ENCODE measurements at regions not wholly inside any gene's neighbourhood (a gene's known extent, or its start where the extent isn't known, plus 50 kb on each side); places are given as distances from the start of the nearest gene placed in this dataset.

DNA sequence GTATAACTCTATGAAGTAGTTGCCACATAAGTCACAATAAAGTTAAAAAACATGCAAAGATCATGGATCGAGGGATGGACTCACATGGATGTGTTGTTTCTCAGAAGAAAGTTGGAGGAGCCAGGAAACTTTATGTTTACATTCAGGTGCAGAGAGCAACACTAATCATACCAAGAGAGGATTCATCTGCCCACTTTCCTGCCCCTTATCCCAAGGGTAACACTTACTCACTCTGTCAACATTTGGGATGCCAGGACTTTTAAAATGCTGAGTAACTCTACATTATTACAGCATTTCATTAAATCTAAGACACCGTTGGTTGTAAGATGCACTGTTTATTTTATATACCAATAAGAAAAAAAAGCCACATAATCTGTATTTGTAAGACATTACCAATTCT, 170.4 kb downstream of the KCNE4 start:
- no peak for DNase-seq (ENCODE audit: extremely low read depth, low read depth, low spot score)

DNA sequence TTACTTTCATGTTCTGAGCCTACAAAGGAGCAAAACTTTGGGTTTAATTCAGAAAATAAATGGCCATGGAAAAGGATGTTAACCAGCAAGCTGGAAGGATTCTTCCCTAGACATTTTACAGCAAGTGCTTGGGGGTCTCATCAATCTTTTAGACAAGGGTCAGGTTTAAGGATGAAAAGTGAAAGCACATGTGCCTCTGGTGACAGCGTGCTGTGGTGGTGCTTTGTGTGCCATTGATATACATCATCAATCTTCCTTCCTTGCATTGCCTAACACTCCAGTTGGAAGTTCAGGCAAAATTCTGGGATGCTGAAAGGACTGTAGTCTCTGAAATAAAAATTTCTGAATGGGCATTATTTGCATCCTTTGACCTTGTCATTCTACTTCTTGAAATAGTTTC, 171.2 kb downstream of the KCNE4 start:
- no peak for DNase-seq (ENCODE audit: extremely low read depth, low read depth, low spot score)

DNA sequence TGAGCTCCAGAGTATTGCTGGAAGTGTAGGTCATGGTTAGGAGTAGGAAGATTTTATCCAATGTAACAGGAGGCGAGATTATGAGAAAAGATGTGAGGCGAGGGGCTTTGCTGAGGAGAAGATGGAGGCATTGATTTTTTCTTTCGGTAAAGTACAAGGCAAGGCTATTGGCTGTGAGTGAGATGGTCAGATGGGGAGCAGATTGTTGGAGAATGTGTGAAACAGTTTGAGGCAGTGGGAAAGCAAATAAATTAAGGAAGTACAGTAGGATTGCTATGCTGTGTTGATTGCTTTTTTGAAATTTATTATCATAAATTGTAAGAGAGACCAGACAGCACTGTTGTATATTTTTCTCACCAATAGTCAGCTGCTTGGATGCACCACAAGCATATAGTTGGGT, 173.3 kb downstream of the KCNE4 start:
- DNase-seq (ENCODE audit: extremely low read depth, low read depth, low spot score) = no peak

DNA sequence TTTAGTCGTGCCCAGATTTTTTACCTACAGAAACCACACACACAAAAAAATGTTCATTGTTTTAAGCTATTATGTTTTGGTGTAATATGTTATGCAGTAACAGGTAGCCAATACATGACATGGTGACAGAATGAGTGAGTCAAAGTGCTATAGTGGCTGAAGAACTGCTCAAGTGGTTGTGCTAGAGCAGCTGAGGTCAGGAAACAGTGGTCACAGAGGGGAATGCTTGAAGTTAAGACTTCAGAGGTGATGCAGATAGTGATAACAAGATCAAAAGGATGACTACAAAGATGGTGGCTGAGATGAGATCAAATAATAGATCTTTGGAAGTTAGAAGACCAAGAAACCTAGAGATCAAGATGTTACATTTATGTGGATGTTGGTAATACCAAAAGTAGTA, 174.3 kb downstream of the KCNE4 start:
- DNase-seq (ENCODE audit: extremely low read depth, low read depth, low spot score) = no peak

DNA sequence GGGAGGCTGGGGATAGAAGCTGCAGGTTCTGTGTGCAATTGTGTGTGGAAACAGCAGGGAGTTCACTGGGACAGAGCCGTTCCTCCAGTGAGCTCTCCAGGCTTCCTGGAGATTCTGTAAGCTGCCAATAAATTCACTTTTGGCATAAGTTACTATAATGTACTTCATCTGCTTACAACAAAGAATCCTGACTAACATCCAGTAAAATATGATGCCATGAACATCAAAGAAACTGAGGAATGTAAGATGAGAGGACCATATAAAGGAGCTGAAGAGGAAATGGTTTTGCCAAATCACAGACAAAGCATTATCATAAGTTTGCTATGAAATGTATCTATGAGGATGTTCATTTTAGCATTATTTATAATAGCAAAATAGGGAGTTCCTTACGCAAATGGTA, 175.3 kb downstream of the KCNE4 start:
- no peak for DNase-seq (ENCODE audit: extremely low read depth, low read depth, low spot score)

DNA sequence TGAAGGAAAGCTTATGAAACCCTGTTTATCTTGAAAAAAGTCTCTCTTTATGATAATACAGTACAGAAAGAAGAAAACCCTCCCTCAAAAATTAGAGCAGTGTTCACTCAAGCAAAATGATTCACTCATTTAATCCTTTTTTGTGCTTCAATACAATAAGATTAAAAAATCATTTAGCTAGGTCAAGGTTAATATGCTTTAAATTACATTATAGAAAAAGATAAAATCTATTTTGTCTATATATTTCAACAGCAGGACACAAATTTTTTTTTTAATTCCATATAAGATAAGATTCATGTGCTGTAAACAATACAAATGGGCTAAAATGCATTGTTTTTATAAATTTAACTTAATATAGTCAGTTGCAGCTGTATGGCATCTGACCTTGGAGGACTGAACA, 176.9 kb downstream of the KCNE4 start:
- no peak for DNase-seq (ENCODE audit: extremely low read depth, low read depth, low spot score)

DNA sequence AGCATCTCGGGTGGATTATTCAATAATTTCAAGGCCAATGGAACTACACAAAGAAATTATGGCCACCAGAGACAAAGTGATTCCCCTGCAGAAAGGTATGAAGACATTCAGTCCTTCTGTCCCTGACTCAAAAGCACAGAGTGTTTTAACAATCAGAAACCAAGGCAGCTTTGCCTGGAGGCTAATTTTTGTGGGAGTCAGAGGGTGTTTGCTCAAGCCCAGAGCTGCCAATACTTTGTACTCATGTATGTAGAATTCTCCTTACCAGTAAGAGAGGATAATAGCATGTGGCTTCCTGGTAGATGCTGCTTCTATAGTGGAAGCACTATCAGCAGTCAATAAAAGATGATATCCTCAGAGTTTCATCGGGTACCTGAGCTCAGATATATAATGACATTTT, 178.4 kb downstream of the KCNE4 start:
- no peak for DNase-seq (ENCODE audit: extremely low read depth, low read depth, low spot score)

DNA sequence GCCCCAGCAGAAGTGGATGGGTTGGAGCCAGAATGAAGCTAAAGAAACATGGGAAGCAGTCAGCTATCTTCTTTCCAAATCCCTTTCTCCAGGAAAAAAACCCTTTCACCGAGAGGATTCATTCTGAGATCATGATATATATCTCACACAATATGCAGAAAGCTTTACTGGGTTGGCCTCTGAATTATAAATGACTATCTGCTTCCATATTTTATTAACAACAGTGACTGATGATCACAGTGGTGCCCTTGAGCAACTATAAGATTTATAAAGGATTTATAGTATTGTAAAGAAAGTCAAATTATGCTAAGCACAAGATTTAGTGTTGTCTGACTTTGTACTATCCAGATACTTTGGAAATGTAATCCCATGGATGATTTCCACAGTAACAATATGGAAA, 180.3 kb downstream of the KCNE4 start:
- no peak for DNase-seq (ENCODE audit: extremely low read depth, low read depth, low spot score)

DNA sequence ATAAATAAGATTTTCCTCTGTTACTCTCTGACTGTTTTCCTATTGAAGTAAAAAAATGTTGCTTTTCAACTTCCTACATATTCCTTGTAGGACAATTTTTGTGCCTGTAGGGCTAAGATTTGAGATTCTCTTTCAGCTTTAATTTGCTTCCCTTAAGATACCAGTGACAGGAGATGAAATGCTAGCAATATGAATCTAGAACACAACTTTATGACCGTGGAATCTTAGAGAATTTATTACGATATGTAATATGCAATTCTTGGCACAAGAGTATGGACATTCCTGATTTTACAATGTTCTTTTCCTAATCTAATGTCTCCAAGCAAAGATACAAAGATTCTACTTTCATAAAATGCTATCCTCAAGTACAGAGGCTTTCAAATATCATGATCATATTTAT, 180.9 kb downstream of the KCNE4 start:
- no peak for DNase-seq (ENCODE audit: extremely low read depth, low read depth, low spot score)

DNA sequence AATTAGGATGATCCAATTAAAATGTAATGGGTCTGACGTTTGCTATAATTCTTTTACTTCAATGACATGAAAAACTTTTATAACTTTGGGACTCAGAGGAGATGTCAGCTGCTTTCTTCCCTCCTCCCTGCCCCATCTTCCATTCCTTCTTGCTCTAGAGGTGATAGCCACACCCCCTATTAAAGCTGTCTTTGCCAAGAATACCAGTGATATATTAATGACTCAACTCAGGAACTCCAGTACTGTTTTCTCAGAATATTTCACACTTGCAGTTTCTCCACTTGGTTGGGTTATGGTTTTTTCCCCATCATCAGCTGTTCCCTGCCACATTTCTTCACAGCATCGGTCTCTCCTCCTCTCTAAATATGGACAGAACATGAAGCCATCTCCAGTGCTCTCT, 184.0 kb downstream of the KCNE4 start:
- DNase-seq (ENCODE audit: extremely low read depth, low read depth, low spot score) = no peak

DNA sequence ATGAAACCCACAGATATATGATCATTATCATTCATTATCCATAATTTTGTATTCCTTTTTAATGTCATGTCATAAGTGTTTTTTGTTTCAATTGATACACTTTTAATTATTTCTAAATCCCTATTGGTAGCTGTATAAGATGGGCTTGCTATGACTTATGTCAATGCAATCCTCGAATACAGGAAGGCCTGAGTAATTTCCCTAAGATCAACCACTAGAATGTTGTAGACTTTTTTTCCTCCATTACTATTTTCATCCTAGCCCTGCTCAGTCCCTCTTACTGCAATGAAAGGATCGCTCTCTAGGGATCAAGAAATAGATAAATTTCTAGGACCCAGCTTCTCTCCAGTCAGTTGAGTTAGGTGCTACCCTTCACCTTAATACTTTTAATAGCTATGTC, 186.3 kb downstream of the KCNE4 start:
- no peak for DNase-seq (ENCODE audit: extremely low read depth, low read depth, low spot score)

DNA sequence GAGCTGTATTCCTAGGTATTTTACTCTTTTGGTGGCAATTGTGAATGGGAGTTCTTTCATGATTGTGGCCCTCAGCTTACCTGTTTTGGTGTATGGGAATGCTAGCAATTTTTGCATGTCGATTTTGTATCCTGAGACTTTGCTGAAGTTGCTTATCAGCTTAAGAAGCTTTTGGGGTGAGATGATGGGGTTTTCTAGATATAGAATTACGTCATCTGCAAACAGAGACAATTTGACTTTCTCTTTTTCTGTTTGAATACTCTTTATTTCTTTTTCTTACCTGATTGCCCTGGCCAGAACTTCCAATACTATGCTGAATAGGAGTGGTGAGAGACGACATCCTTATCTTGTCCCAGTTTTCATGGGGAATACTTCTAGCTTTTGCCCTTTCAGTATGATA, 191.2 kb downstream of the KCNE4 start:
- no peak for DNase-seq (ENCODE audit: extremely low read depth, low read depth, low spot score)

DNA sequence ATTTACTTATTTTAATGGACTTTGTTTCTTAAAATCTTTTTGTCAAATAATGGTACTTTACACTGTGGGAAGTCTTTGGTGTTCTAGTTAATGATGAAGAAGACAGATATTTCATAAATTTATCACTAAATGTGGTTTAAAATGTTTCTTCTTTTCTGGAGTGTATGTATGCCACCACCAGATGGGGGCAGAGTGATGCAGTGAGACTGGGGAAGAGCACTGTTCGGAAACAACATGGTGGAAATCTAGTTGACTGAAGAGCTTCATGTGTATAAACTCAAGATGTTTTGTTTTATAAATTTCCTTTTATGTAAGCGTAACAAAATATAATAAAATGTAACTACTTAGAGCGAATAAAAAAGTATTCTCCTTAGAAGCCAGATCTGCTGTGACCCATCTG, 195.1 kb downstream of the KCNE4 start:
- DNase-seq (ENCODE audit: extremely low read depth, low read depth, low spot score) = no peak

DNA sequence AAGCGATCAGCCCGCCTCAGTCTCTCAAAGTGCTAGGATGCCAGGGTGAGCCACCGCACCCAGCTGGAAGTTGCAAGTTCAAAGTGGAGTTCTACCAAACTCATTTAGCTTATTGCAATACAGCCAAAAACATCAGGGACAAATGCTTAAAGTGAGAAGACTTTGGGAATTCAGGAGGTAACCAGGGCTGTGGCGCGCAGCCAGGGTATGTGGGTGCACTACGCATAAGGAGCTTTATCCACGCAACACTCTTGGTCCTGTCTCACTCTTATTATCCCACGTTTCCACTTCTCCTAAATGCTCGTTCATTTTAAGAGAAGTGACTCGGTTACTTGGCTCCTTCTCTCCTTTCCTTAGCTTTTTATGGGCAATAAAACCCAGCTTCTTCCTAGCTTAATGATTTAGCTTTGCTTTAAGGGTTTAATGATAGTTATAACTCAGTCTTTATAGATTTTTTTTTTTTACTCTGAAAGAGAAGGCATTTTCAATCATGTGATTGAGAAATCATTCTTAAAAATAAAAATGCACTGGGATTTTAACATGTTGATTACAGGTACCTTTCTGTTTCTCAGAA, 199.8 kb downstream of the KCNE4 start:
- no peak for DNase-seq (ENCODE audit: extremely low read depth, low read depth, low spot score)

DNA sequence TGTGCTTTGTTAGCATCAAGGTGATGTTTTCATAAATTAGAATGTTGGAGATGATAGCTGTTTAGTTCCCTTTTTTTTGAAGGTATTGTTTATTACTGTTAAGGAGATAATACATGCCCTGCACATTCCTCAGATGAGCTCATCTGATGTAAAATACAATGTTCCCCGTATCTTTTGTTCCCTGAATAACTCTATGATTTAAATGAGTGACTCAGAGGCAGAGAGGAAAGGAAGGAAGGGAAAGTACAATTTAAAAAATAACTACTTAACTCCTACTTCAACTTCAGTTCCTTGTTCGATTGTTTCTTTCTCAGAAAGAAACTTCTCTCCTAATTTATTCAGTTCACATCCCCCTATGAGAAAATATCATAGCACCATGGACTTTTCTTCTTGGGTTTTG, 208.7 kb downstream of the KCNE4 start:
- no peak for DNase-seq (ENCODE audit: extremely low read depth, low read depth, low spot score)

DNA sequence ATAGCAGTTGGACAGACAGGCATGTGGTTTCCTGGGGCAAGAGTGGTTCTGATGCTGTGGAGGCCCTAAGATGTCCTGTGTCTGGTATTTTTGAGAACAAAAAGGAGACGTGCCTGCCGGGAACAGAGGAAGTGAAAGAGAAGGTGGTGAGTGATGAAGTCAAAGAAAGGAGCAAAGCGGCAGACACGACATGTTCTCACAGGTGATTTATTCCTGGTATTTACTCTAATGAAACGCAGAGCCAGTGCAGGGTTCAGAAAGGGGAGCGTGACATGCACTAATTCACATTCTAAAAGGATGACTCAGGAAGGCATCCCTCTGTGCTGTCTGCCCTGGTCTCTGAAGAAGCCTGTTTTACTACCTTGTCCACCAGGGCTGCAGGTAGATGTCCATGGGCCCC, 211.0 kb downstream of the KCNE4 start:
- DNase-seq (ENCODE audit: extremely low read depth, low read depth, low spot score) = no peak

DNA sequence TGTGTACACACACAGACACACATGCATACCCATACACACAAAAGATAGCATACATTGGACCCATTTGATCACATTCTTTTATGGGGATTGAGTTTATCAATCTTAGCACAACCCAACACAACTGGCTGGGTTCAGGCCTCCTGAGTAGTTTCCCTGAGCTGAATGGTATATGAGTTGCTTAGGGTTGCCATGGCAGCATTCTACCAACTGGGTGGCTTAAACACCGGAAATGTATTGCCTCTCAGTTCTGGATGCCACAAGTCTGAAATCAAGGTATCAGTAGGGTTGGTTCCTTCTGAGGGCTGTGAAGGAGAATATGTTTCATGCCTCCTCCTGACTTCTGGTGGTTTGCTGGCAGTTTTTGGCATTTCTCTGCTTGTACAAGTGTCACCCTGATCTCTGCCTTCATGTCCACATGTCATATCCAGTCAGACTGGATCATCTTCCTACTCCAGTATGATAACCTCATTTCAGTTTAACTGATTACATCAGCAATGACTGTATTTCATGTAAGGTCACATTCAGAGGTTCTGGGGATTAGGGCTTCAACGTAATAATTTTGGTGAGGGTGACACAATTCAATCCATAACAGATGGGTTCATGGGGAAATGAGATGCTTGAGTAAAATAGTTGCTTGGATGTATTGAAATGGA, 212.7 kb downstream of the KCNE4 start:
- no peak for DNase-seq (ENCODE audit: extremely low read depth, low read depth, low spot score)

DNA sequence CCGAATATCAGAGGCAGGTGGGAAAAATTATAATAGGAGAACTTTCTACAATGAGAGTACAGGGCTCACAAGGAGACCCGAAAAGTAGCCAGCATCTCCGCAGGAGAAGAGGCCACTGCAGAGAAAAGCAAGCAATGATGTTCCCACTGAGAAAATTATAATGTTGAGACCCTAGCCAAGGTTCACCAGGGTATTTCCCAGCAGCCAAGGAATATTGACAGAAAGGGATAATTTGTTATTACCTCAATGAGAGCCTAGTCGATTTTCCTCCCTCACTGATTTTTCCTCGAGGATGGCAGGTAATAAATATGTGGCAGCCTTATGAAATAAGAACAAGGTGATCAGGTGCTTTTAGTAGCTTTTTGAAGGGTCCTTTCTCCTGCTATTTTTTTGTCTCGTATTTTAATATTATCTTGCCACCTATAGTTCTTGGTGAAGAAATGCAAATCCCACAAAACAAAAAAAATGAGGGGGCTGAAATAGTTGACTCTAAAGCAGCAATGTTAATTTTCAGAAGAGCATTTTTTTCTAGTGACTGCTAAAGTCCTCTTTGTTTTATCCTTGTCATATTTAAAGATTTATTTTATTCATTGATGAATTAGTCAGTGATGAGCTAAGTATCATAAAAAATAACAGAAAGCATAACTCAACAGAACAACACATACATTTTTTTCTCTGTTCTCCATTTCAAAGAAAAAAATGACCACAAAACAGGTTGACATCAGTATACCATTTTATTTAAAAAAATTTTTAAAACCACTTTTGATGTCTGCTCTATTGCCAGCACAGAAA, 215.4 kb downstream of the KCNE4 start:
- no peak for DNase-seq (ENCODE audit: extremely low read depth, low read depth, low spot score)

DNA sequence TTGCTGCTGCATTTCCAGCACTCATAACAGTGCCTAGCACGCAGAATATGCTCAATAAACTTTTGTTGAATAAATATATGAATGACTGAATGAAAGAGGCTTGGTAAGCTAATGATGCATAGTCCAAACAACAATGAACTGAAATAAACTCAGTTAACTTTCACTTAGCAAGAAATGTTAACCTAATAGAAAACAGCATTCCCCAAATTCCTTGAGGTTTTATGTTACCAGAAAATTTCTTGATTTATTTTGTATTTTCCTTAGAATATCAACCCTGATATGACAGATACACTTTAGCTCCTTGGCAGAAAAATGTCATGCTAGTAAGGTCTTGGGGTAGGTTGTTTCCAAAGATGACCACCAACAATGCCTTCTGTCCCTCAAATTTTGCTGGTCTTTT, 217.4 kb downstream of the KCNE4 start:
- DNase-seq (ENCODE audit: extremely low read depth, low read depth, low spot score) = no peak

DNA sequence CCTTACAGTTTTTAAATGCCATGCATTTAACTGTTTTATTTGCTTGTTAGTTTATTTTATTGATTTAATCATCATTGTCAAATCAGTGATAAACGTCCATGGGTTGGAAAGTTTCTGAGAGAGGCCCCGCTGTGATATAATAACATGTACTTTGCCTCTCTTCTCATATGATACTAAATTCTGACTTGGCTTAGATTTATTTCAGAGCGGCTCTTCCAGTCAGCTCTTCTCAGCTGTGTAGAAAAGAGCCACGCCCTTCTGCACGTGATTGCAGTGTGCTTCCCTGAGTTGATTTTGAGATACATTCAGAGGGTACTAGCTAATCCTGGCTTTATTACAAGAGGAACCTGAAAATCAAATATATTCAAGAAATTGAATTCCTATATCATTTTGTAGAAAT, 218.6 kb downstream of the KCNE4 start:
- no peak for DNase-seq (ENCODE audit: extremely low read depth, low read depth, low spot score)

DNA sequence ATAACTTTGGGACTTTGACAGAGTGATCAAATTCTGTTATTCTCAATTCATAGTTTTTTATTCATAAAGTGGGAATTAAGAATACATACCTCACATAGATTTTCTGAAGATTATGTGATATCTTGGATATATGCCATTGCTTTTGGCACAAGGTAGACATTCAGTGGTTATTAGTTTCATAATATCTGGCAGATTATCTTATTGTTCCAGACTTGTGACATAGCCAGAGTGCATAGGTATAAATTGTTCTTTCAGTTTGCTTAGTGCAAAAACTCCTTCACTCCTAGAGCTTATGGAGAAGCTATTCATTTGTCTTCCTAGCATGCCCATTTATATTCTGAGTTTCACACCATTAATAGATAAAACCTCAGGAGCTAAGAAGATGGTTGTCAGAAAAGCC, 222.0 kb downstream of the KCNE4 start:
- no peak for DNase-seq (ENCODE audit: extremely low read depth, low read depth, low spot score)

DNA sequence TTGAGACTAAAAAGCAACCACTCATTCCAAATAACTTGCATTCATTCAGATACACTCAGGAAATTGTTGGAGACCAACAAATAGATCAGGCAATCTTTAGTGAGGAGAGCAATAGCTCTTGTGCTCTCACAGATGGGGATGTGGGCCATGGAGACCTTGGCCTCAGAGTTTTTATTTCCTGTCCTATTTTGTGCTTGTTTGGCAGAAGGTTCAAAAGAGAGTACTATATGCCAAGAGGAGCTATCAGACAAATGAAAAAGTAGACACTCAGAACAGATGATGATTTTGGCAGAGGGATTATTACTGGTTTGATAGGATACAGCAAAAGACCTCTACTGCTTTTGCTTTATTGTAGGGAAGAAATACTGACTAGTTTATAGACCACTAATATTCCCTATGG, 230.2 kb downstream of the KCNE4 start:
- DNase-seq (ENCODE audit: extremely low read depth, low read depth, low spot score) = no peak
